ENCODE measurements at regions not wholly inside any gene's neighbourhood (a gene's known extent, or its start where the extent isn't known, plus 50 kb on each side); places are given as distances from the start of the nearest gene placed in this dataset.
A peak's percentile ranks its signal among the peaks of the same experiment; 100 is the strongest.

DNA sequence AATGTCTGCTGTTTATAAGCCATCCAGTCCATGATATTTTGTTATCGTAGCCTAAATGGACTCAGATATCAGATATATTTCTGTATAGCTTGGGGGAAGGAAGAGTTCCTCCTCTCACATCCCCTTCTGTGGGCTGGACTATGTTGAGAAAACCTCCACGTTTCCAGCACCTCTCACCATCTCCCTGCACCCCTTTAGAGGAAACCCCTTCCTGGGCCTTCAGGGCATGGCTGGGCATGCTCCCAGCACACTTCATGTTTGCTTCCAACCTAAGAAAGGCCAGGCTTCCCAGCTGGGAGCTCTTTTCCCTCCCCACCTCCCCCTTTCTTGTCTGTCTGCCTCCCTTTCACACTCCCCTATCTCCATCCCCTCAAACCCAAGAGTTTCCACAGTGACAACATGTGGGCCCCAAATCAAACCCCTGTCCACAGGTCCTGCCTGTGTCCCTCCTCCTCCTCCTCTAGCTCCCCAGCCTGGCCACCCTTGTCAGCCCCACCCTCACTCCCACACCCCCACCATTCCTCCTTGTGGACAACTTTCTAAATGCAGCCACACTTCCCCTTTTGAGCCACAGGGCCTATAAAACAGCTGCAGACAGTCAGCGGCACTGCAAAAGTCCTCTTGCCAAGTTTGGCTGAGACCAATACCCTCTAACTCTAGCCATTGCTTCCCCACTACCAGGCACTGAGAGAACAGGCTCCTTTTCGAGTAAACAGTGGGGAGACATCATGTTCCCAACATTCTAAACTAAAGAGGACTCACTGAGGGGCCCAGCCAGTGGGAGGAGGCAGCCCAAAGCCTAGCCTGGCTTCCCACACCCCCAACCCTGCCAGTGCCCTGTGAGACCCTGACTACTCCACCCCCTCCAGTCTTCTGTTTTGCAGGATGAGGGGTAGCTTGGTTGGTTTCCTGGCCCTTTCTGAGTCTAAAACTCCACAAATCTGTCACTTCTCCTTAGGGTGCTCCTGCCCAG lies 120.5 kb downstream of the ZFP36L2 start:
- H3K4me3 ChIP-seq, result no peak overlapping the region; the same call in 1 of the 2 replicates
- BruUV-seq (replicated peaks), result no TSS peak
- H3K4me2 ChIP-seq (ENCODE audit: control insufficient read depth, insufficient read depth), result peak overlapping the region; percentile 3
- intact Hi-C loops (cut with micrococcal nuclease; ENCODE audit: unreplicated experiment), result loop anchor here (5.0 kb wide), 1 partner anchor 159 kb away; no protein-coding TSS in a partner anchor
- in situ Hi-C loops (cut with MboI), result no loop called here
- H3K27ac ChIP-seq (ENCODE audit: control insufficient read depth, insufficient read depth), result peak overlapping the region; percentile 44
- no peaks in the 10 kb centered on the region for H3K79me2 ChIP-seq (ENCODE audit: control insufficient read depth, insufficient read depth, low read length)
- ATAC-seq (peak; percentile 80), DNase-seq (ENCODE audit: low read depth, low spot score) (peak; percentile 35), FAIRE-seq (no peak)
- peaks cover 40% of the 10 kb centered on the region for H3K4me1 ChIP-seq (ENCODE audit: control insufficient read depth, insufficient read depth, low read length)
- peak overlapping the region; percentile 18; the same call in 1 of the 2 replicates for H3K9ac ChIP-seq (ENCODE audit: control insufficient read depth, insufficient read depth, low read length)
- WGBS (ENCODE audit: insufficient coverage, insufficient replicate concordance, low lambda C conversion rate, missing lambda C conversion rate), result 7% methylated on average over 4 of the region's 4 CpGs
- no peak overlapping the region; the same call in 1 of the 2 replicates for H2AFZ ChIP-seq (ENCODE audit: control insufficient read depth, low read depth, low read length)
- no peaks in the 10 kb centered on the region for H3K27me3 ChIP-seq (replicated peaks in 1 of 2; ENCODE audit: control insufficient read depth in 2 of 2, insufficient read depth in 2 of 2, low read length in 1 of 2)
- no peaks in the 10 kb centered on the region for H3K36me3 ChIP-seq (ENCODE audit: control insufficient read depth in 2 of 2, insufficient read depth in 2 of 2, low read length in 1 of 2)
- ChIA-PET SMC1A (ENCODE audit: uncharacterized antibody, unreplicated experiment) (interaction anchor here (0.9 to 1.6 kb wide), 4 partner anchors 10 to 295 kb away, joined by 3 to 6 read pairs (median 4); no protein-coding TSS in a partner anchor), POLR2A (no interaction called here), RAD21 (ENCODE audit: unreplicated experiment) (interaction anchor here (0.7 to 1.6 kb wide), 3 partner anchors 24 to 158 kb away, joined by 3 to 4 read pairs (median 4); no protein-coding TSS in a partner anchor), CTCF (interaction anchor here (0.6 to 1.4 kb wide), 5 partner anchors 22 to 436 kb away, joined by 3 to 6 read pairs (median 4); no protein-coding TSS in a partner anchor)
- H3K9me3 ChIP-seq (replicated peaks; ENCODE audit: control insufficient read depth, insufficient read depth, low read length), result no peaks in the 10 kb centered on the region
- H4K20me1 ChIP-seq (ENCODE audit: control insufficient read depth, insufficient read depth), result no peaks in the 10 kb centered on the region
- TF ChIP-seq JUND (IDR thresholded peaks at IDR 0.05; ENCODE audit: low read depth, low read length) (no peak), SMC3 (IDR thresholded peaks at IDR 0.05; ENCODE audit: borderline replicate concordance, low read length) (no peak; the same call in 1 of the 2 replicates), MEF2A (IDR thresholded peaks at IDR 0.05; ENCODE audit: insufficient read depth, low read depth, low read length) (no peak), SPI1 (IDR thresholded peaks at IDR 0.05; ENCODE audit: borderline replicate concordance, insufficient read depth, low read depth, low read length) (peak; percentile 95), SIN3A (IDR thresholded peaks at IDR 0.05; ENCODE audit: low read depth, low read length) (no peak), RAD21 (IDR thresholded peaks at IDR 0.05; ENCODE audit: insufficient read depth, low read depth, low read length) (peak; percentile 34; the same call in 1 of the 2 replicates), NFYB (IDR thresholded peaks at IDR 0.05; ENCODE audit: insufficient read depth, low read depth, low read length) (no peak), RFX5 (IDR thresholded peaks at IDR 0.05; ENCODE audit: low read depth, low read length) (no peak), SRF (IDR thresholded peaks at IDR 0.05; ENCODE audit: low read depth in 2 of 2, low read length in 2 of 2) (0 out of 4 replicates have a peak, but pooled peaks of 1 of the 2 experiments have one; percentile 14), BCL11A (IDR thresholded peaks at IDR 0.05; ENCODE audit: low read depth, low read length) (no peak), EED (IDR thresholded peaks at IDR 0.05; ENCODE audit: low read depth) (peak; percentile 27; the same call in 1 of the 2 replicates), TBL1XR1 (IDR thresholded peaks at IDR 0.05; ENCODE audit: low read depth, low read length) (no peak), IKZF1 (conservative IDR thresholded peaks at IDR 0.05) (peak; percentile 52), SUPT20H (IDR thresholded peaks at IDR 0.05; ENCODE audit: borderline replicate concordance, control insufficient read depth, low read depth, low read length) (no peak), NBN (IDR thresholded peaks at IDR 0.05) (no peak; the same call in 1 of the 2 replicates), CBFB (IDR thresholded peaks at IDR 0.05; ENCODE audit: low read depth) (no peak), RELA (IDR thresholded peaks at IDR 0.05; ENCODE audit: borderline replicate concordance, partially characterized antibody) (no peak), POLR2AphosphoS5 (IDR thresholded peaks at IDR 0.05; ENCODE audit: low read length) (no peak)
- TF ChIP-seq, protein P1, sequence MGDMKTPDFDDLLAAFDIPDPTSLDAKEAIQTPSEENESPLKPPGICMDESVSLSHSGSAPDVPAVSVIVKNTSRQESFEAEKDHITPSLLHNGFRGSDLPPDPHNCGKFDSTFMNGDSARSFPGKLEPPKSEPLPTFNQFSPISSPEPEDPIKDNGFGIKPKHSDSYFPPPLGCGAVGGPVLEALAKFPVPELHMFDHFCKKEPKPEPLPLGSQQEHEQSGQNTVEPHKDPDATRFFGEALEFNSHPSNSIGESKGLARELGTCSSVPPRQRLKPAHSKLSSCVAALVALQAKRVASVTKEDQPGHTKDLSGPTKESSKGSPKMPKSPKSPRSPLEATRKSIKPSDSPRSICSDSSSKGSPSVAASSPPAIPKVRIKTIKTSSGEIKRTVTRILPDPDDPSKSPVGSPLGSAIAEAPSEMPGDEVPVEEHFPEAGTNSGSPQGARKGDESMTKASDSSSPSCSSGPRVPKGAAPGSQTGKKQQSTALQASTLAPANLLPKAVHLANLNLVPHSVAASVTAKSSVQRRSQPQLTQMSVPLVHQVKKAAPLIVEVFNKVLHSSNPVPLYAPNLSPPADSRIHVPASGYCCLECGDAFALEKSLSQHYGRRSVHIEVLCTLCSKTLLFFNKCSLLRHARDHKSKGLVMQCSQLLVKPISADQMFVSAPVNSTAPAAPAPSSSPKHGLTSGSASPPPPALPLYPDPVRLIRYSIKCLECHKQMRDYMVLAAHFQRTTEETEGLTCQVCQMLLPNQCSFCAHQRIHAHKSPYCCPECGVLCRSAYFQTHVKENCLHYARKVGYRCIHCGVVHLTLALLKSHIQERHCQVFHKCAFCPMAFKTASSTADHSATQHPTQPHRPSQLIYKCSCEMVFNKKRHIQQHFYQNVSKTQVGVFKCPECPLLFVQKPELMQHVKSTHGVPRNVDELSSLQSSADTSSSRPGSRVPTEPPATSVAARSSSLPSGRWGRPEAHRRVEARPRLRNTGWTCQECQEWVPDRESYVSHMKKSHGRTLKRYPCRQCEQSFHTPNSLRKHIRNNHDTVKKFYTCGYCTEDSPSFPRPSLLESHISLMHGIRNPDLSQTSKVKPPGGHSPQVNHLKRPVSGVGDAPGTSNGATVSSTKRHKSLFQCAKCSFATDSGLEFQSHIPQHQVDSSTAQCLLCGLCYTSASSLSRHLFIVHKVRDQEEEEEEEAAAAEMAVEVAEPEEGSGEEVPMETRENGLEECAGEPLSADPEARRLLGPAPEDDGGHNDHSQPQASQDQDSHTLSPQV (IDR thresholded peaks at IDR 0.05), result no peak
- TF ChIP-seq, protein P2, sequence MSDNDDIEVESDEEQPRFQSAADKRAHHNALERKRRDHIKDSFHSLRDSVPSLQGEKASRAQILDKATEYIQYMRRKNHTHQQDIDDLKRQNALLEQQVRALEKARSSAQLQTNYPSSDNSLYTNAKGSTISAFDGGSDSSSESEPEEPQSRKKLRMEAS (IDR thresholded peaks at IDR 0.05; ENCODE audit: low read depth, low read length), result no peak
